Activated T-helper 2 cell treated with anti-CD3 and anti-CD28 coated beads, Interferon-gamma antibody, Interleukin-2, Interleukin-4, amounts not matched to agents 10 μg/mL and 5 μg/mL and 100 μg/mL, durations not matched to agents 14 hours and 24 hours and 36 hours (primary cell): ENCODE measurements at regions not wholly inside any gene's neighbourhood (a gene's known extent, or its start where the extent isn't known, plus 50 kb on each side); places are given as distances from the start of the nearest gene placed in this dataset.

Experiments
- DNase-seq: peaks from one replicate; pipeline ENCODE4 v3.0.0; 2021; ENCODE audit warnings: low spot score
- H3K27ac Mint-ChIP-seq: one replicate; pipeline ENCODE4 v1.8.0; 2021; ENCODE audit warnings: mixed read lengths
- H3K27me3 Mint-ChIP-seq: one replicate; pipeline ENCODE4 v1.8.0; 2021; ENCODE audit warnings: low read depth, mixed read lengths
- H3K36me3 Mint-ChIP-seq: one replicate; pipeline ENCODE4 v1.8.0; 2021; ENCODE audit warnings: low read depth, mixed read lengths
- H3K4me1 Mint-ChIP-seq: one replicate; pipeline ENCODE4 v1.8.0; 2021; ENCODE audit warnings: low read depth, mixed read lengths
- H3K4me3 Mint-ChIP-seq: one replicate; pipeline ENCODE4 v1.8.0; 2021; ENCODE audit warnings: low read depth, mild to moderate bottlenecking, moderate library complexity, mixed read lengths
- H3K9me3 Mint-ChIP-seq: one replicate; pipeline ENCODE4 v1.8.0; 2021; ENCODE audit warnings: mixed read lengths
- intact Hi-C: fragments of 100-400 bp; cut with micrococcal nuclease; formaldehyde crosslinking; loops from one replicate; pipeline ENCODE4 v1.15.1; 2023

DNA sequence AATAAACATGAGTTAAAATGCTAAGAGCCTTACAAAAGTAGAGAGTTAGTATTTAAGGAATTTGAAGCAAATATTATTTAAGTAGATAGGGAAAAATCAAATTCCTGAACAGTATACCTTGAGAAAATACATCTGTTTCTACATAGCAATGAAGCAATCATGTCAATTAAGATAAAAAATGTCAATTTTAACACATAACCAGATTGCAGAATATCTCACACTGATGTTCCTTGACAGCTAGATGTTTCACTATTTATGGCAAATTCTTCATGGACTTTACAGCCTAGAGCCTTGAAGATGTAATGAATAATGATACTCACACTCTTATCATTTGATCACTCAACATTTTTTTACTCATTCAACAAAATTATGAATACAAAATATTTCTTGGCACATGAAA lies 708.2 kb upstream of the PTPRD start:
- DNase-seq, result no peak
- Mint-ChIP-seq H3K27me3 (no peaks in the 10 kb centered on the region), H3K36me3 (no peaks in the 10 kb centered on the region), H3K4me1 (no peaks in the 10 kb centered on the region), H3K9me3 (peaks cover 16% of the 10 kb centered on the region), H3K27ac (no peak overlapping the region), H3K4me3 (no peak overlapping the region)
- intact Hi-C loops, result no loop called here

DNA sequence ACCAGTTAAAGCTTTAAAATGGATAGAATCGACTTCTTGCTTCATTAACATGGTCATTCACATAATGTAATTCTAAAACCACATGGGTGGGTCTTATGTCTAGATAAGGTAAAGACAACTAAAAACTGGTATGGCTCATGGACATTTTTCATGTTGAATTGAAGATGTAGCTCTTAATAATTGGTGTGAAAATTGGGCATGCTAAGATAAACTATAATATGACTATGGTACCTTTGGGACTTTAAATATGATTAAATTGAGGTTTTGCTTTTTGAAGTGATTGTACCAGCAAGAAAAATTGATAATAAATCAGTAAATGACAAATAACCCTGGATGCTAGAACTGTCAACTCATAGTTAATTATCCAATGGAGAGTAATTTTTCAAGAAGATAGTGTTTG lies 710.7 kb upstream of the PTPRD start:
- no peaks in the 10 kb centered on the region for H3K36me3 Mint-ChIP-seq
- no peaks in the 10 kb centered on the region for H3K4me1 Mint-ChIP-seq
- H3K27ac Mint-ChIP-seq, result no peak overlapping the region
- no peak overlapping the region for H3K4me3 Mint-ChIP-seq
- peaks cover 21% of the 10 kb centered on the region for H3K9me3 Mint-ChIP-seq
- DNase-seq, result no peak
- intact Hi-C loops, result no loop called here
- no peaks in the 10 kb centered on the region for H3K27me3 Mint-ChIP-seq

DNA sequence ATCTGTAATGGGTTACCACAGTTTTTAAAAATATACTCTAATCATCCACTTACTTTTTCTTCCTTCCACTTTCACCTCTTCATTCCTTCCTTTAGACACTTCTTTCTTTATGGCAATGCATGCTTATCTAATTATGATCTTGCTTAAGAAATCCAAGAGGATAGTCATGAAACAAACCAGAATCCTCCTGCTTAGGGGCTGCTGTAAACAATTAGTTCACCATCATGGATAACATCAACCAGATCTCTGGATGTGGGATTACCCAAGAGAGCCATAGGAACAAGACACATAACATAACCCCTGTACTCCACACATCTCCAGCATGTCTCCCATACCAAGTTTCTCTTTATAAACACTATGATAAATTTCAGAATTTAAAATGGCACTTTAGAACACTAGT lies 713.4 kb upstream of the PTPRD start:
- H3K4me1 Mint-ChIP-seq, result no peaks in the 10 kb centered on the region
- H3K9me3 Mint-ChIP-seq, result peaks cover 42% of the 10 kb centered on the region
- intact Hi-C loops, result no loop called here
- H3K27ac Mint-ChIP-seq, result no peak overlapping the region
- H3K4me3 Mint-ChIP-seq, result no peak overlapping the region
- no peaks in the 10 kb centered on the region for H3K27me3 Mint-ChIP-seq
- H3K36me3 Mint-ChIP-seq, result no peaks in the 10 kb centered on the region
- DNase-seq, result no peak

DNA sequence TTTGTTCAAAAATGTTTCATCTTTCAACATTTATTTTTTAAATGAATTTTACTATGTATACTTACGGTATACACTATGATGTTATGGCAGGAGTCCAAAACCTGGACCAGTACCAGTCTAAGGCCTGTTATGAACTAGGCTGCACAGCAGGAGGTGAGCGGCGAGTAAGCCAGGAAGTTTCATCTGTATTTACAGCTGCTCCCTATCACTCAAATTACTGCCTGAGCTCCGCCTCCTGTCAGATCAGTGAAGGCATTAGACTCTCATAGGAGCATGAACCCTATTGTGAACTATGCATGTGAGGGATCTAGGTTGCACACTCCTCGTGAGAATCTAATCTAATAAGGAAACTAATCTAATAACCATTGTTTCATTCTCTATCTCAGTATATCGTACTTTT lies 715.5 kb upstream of the PTPRD start:
- Mint-ChIP-seq H3K4me1 (no peaks in the 10 kb centered on the region), H3K27ac (no peak overlapping the region), H3K36me3 (no peaks in the 10 kb centered on the region), H3K4me3 (no peak overlapping the region), H3K9me3 (peaks cover 50% of the 10 kb centered on the region), H3K27me3 (no peaks in the 10 kb centered on the region)
- intact Hi-C loops, result no loop called here
- DNase-seq, result no peak

DNA sequence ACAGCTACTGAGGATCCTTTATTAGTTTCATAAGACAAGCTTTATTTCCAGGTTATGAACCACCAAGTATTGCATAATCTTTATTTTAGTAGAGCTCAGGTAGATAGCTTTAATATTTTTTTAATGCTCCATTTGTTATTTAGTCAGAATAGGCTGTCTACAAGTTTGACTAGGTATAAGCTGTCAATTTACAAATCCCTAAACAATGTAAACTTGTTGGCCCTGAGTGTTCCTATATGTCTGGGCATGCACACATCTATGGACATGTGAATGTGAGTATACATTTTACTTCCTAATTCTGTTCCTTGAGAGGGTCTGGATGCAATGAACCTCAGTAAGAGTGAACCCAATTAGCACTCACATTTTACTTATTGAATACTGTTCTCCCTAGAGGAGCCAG lies 722.2 kb upstream of the PTPRD start:
- no peak for DNase-seq
- intact Hi-C loops, result no loop called here
- no peak overlapping the region for H3K4me3 Mint-ChIP-seq
- no peaks in the 10 kb centered on the region for H3K27me3 Mint-ChIP-seq
- H3K27ac Mint-ChIP-seq, result no peak overlapping the region
- H3K4me1 Mint-ChIP-seq, result peaks cover 1% of the 10 kb centered on the region
- no peaks in the 10 kb centered on the region for H3K36me3 Mint-ChIP-seq
- peaks cover 31% of the 10 kb centered on the region for H3K9me3 Mint-ChIP-seq

DNA sequence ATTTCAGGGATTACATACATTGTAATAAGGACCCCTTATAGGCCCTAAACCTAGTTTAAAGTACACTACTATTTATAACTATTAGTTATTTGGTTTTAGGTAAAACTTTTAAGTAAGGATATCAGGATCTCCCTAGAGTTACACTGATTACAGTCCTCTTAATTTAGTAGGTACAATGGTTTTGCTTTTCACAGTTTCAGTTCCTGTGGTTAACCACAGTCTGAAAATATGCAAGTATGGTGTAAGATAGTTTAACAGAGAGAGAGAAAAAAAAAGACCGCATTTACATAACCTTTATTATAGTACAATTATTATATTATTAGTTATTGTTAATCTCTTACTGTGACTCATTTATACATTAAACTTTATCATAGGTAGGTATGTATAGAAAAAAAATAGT lies 725.3 kb upstream of the PTPRD start:
- no peak overlapping the region for H3K27ac Mint-ChIP-seq
- no peaks in the 10 kb centered on the region for H3K27me3 Mint-ChIP-seq
- H3K9me3 Mint-ChIP-seq, result peaks cover 26% of the 10 kb centered on the region
- peaks cover 1% of the 10 kb centered on the region for H3K4me1 Mint-ChIP-seq
- no peak overlapping the region for H3K4me3 Mint-ChIP-seq
- DNase-seq, result no peak
- intact Hi-C loops, result no loop called here
- H3K36me3 Mint-ChIP-seq, result no peaks in the 10 kb centered on the region

DNA sequence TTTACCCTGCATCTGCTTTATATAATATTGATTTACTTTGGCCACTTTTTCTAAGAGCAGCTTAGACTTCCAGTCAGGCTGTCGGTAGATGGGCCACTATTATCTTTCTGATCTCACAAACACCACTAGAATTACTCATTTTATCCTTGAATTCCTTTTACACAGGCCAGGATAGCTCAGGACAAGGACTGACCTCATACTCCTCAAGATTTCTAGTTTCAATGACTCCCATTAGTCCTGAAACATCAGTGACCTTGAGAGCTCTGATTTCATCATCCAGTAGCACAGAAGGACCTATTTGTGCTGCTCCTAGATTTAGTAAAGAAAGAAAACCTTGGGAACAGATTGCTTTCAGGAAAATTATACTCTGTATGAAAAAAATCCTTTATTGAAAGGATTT lies 727.9 kb upstream of the PTPRD start:
- intact Hi-C loops, result no loop called here
- DNase-seq, result no peak
- H3K4me1 Mint-ChIP-seq, result peaks cover 1% of the 10 kb centered on the region
- no peak overlapping the region for H3K4me3 Mint-ChIP-seq
- no peak overlapping the region for H3K27ac Mint-ChIP-seq
- no peaks in the 10 kb centered on the region for H3K27me3 Mint-ChIP-seq
- no peaks in the 10 kb centered on the region for H3K36me3 Mint-ChIP-seq
- peaks cover 24% of the 10 kb centered on the region for H3K9me3 Mint-ChIP-seq

DNA sequence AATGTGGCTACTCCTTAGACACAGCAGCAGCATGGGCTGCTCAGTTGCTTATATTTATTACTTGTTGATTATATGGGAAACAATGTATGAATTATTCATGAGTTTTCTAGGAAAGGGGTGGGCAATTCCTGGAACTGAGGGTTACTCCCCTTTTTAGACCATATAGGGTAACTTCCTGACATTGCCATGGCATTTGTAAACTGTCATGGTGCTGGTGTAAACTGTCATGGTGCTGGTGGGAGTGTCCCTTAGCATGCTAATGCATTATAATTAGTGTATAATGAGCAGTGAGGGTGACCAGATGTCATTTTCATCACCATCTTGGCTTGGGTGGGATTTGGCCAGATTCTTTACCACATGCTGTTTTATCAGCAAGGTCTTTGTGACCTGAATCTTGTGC lies 734.6 kb upstream of the PTPRD start:
- Mint-ChIP-seq H3K4me1 (no peaks in the 10 kb centered on the region), H3K4me3 (no peak overlapping the region), H3K27me3 (no peaks in the 10 kb centered on the region), H3K27ac (no peak overlapping the region), H3K36me3 (no peaks in the 10 kb centered on the region), H3K9me3 (peaks cover 44% of the 10 kb centered on the region)
- no peak for DNase-seq
- intact Hi-C loops, result no loop called here

DNA sequence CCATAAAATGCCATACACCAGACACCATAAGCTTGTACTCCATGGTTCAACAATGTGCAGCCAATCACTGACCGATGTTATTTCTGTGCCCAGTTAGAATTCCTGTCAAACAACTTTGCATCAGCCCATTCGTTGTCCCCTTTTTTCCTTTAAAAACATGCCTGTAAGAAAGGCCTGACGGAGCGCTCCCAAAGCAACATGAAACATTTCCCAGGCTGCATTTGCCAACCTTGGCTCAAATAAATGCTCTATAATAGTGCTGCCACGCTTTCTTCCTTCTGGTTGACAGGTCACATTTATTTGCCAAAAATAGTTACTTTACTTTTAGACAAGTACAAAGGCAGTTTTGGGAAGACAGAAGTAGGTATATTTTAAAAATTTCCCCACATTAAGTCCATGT lies 735.6 kb upstream of the PTPRD start:
- intact Hi-C loops, result no loop called here
- no peak overlapping the region for H3K27ac Mint-ChIP-seq

DNA sequence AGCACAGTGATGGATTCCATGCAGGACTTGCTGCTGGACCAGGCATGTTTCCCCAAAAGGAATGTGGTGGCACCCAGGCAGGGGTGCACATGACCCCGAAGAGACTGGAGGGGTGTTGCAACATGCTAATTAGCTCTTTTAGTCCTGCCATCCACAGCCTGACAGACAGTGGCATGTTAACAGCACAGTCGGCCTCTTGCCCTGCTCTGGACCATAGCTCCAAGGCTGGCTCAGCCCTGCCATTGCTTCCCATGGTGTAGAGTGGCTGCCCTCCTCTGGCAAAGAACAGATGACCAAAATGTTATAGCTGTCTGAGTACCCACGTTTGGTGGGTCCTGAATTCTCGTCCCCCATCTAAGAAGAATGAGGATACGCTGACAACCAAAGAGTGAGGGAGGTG lies 736.4 kb upstream of the PTPRD start:
- intact Hi-C loops, result no loop called here
- H3K36me3 Mint-ChIP-seq, result no peaks in the 10 kb centered on the region

More for the DNA sequence above, 735.6 kb upstream of the PTPRD start:
- H3K4me3 Mint-ChIP-seq, result no peak overlapping the region
- H3K9me3 Mint-ChIP-seq, result peaks cover 48% of the 10 kb centered on the region
- no peaks in the 10 kb centered on the region for H3K36me3 Mint-ChIP-seq
- no peaks in the 10 kb centered on the region for H3K27me3 Mint-ChIP-seq
- DNase-seq, result no peak
- no peaks in the 10 kb centered on the region for H3K4me1 Mint-ChIP-seq

DNA sequence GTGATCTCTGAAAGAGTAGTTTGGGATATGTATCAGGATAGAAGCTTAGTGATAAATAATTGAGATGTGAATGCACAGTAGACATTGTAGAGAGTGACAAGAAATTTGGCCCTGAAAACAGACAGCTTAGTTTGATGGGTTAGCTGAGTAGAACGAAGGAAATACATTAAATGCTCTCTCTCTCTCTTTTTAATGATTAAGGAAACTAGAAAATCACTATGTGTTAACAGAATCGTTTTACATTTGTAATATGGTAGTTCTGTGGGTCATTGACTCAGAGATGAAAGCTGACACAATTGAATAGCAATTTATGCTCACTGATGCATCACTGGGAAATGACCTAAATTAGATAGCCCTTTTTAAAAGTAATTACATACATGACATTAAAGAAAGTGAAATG lies 739.8 kb upstream of the PTPRD start:
- intact Hi-C loops, result no loop called here
- DNase-seq, result no peak

More for the DNA sequence above, 736.4 kb upstream of the PTPRD start:
- no peak for DNase-seq
- no peaks in the 10 kb centered on the region for H3K4me1 Mint-ChIP-seq
- H3K27me3 Mint-ChIP-seq, result no peaks in the 10 kb centered on the region
- no peak overlapping the region for H3K4me3 Mint-ChIP-seq
- no peak overlapping the region for H3K27ac Mint-ChIP-seq
- peaks cover 52% of the 10 kb centered on the region for H3K9me3 Mint-ChIP-seq

DNA sequence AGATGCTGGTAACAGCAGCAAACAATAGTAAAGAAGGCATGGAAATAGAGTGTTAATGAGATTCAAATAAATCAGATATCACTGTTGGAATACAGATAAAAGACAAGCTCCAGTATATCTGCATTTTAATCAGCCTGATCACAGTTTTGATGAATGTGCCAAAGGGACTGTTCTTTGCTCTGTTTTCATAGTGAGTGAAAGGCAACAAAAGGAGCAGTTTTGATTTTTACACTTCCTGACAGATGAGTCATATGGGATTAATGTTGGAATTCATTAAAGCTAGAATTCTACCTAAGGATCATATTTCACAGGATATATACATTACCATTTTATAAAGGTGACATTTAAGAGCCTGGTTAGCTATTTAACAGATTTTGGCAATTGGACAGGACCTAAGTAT lies 743.3 kb upstream of the PTPRD start:
- intact Hi-C loops, result no loop called here
- H3K27ac Mint-ChIP-seq, result no peak overlapping the region
- H3K36me3 Mint-ChIP-seq, result no peaks in the 10 kb centered on the region
- no peaks in the 10 kb centered on the region for H3K27me3 Mint-ChIP-seq
- H3K4me1 Mint-ChIP-seq, result no peaks in the 10 kb centered on the region
- peaks cover 25% of the 10 kb centered on the region for H3K9me3 Mint-ChIP-seq
- H3K4me3 Mint-ChIP-seq, result no peak overlapping the region
- no peak for DNase-seq

More for the DNA sequence above, 739.8 kb upstream of the PTPRD start:
- H3K4me3 Mint-ChIP-seq, result no peak overlapping the region
- no peaks in the 10 kb centered on the region for H3K36me3 Mint-ChIP-seq
- no peak overlapping the region for H3K27ac Mint-ChIP-seq
- no peaks in the 10 kb centered on the region for H3K4me1 Mint-ChIP-seq
- H3K9me3 Mint-ChIP-seq, result peaks cover 50% of the 10 kb centered on the region
- no peaks in the 10 kb centered on the region for H3K27me3 Mint-ChIP-seq

DNA sequence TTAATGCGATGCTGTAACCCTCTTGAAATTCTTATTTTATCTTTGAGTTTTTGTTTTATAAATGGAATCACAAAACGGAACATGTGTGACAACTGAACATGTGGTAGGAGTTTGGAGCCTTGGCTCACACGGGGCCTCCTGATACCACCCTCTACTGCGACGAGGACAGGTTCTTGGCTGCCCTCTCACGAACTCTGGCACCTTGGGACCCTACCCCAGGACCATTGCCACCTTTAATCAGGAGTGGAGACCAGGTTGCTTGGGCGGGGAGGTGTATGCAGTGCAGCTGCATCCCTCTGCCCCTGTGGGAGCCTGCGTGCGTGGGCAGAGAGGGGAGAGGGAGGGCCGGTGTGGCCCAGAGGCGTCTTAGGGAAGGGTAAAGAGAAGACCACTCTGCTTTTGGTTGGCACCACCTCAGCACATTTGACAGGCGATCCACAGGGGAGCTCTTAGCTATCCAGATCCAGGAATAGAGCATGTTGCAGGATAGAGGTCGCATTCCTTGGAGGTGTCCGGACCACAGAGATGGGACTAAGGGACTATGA lies 753.9 kb upstream of the PTPRD start:
- no peak overlapping the region for H3K27ac Mint-ChIP-seq
- no peak for DNase-seq
- H3K27me3 Mint-ChIP-seq, result no peaks in the 10 kb centered on the region
- H3K36me3 Mint-ChIP-seq, result no peaks in the 10 kb centered on the region
- no peak overlapping the region for H3K4me3 Mint-ChIP-seq
- peaks cover 27% of the 10 kb centered on the region for H3K9me3 Mint-ChIP-seq
- intact Hi-C loops, result no loop called here
- H3K4me1 Mint-ChIP-seq, result no peaks in the 10 kb centered on the region

DNA sequence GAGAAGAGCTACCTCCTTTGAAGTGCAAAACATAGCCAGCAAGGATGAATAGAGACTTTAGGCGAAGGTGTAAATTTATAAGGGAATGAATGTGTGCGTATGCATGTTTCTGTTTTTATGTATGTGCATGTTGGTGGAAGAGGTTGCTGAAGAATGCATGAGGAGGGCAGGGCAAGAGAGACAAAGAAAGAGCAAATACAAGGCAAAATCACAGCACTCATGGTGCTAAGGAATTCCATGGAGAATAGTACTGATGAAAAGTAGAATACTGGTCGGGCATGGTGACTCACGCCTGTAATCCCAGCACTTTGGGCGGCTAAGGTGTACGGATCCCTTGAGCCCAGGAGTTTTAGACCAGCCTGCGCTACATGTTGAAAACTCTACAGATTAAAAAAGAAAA lies 762.1 kb upstream of the PTPRD start:
- Mint-ChIP-seq H3K9me3 (peaks cover 35% of the 10 kb centered on the region), H3K4me1 (no peaks in the 10 kb centered on the region), H3K36me3 (no peaks in the 10 kb centered on the region), H3K4me3 (no peak overlapping the region), H3K27ac (no peak overlapping the region), H3K27me3 (no peaks in the 10 kb centered on the region)
- DNase-seq, result no peak
- intact Hi-C loops, result no loop called here
